ENCODE measurements at regions not wholly inside any gene's neighbourhood (a gene's known extent, or its start where the extent isn't known, plus 50 kb on each side); places are given as distances from the start of the nearest gene placed in this dataset.

DNA sequence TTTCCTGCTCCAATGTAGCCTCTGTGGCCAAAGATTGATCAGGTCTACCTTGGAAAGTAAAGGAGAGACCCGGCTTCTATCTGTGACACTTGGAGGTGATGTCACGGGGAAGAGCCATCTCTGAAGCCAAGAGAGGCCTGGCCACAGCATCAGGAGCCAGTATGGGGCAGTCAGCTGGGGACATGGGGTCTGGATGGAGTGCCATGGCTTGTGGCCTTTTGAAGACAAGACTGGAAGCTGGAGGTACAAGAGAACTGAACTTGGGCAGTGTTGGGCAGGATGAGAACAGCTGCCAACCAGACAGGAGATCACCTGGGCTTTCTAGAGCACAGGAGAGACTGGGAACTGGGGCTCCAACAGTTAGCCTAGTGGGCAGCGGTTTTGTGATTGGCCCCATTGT lies 190.7 kb downstream of the TENT4A start:
- TF ChIP-seq, protein P1, sequence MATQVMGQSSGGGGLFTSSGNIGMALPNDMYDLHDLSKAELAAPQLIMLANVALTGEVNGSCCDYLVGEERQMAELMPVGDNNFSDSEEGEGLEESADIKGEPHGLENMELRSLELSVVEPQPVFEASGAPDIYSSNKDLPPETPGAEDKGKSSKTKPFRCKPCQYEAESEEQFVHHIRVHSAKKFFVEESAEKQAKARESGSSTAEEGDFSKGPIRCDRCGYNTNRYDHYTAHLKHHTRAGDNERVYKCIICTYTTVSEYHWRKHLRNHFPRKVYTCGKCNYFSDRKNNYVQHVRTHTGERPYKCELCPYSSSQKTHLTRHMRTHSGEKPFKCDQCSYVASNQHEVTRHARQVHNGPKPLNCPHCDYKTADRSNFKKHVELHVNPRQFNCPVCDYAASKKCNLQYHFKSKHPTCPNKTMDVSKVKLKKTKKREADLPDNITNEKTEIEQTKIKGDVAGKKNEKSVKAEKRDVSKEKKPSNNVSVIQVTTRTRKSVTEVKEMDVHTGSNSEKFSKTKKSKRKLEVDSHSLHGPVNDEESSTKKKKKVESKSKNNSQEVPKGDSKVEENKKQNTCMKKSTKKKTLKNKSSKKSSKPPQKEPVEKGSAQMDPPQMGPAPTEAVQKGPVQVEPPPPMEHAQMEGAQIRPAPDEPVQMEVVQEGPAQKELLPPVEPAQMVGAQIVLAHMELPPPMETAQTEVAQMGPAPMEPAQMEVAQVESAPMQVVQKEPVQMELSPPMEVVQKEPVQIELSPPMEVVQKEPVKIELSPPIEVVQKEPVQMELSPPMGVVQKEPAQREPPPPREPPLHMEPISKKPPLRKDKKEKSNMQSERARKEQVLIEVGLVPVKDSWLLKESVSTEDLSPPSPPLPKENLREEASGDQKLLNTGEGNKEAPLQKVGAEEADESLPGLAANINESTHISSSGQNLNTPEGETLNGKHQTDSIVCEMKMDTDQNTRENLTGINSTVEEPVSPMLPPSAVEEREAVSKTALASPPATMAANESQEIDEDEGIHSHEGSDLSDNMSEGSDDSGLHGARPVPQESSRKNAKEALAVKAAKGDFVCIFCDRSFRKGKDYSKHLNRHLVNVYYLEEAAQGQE (IDR thresholded peaks at IDR 0.05; ENCODE audit: insufficient replicate concordance, low read depth): no peak
- TF ChIP-seq POLR2AphosphoS5 (IDR thresholded peaks at IDR 0.05; ENCODE audit: low read depth) (no peak), GABPA (IDR thresholded peaks at IDR 0.05; ENCODE audit: low read depth) (no peak), SPI1 (IDR thresholded peaks at IDR 0.05; ENCODE audit: borderline replicate concordance, low read depth) (no peak)
- TF ChIP-seq, protein P2, sequence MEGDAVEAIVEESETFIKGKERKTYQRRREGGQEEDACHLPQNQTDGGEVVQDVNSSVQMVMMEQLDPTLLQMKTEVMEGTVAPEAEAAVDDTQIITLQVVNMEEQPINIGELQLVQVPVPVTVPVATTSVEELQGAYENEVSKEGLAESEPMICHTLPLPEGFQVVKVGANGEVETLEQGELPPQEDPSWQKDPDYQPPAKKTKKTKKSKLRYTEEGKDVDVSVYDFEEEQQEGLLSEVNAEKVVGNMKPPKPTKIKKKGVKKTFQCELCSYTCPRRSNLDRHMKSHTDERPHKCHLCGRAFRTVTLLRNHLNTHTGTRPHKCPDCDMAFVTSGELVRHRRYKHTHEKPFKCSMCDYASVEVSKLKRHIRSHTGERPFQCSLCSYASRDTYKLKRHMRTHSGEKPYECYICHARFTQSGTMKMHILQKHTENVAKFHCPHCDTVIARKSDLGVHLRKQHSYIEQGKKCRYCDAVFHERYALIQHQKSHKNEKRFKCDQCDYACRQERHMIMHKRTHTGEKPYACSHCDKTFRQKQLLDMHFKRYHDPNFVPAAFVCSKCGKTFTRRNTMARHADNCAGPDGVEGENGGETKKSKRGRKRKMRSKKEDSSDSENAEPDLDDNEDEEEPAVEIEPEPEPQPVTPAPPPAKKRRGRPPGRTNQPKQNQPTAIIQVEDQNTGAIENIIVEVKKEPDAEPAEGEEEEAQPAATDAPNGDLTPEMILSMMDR (IDR thresholded peaks at IDR 0.05; ENCODE audit: insufficient read depth, low read length): no peak
- no peak for DNase-seq (ENCODE audit: low read depth in 1 of 2, low spot score in 1 of 2)
- no peak overlapping the region for H3K4me3 ChIP-seq (replicated peaks; ENCODE audit: insufficient read depth, low read length)
- H3K27me3 ChIP-seq (ENCODE audit: insufficient read depth, poor library complexity, severe bottlenecking): peaks cover 2% of the 10 kb centered on the region
- H3K27ac ChIP-seq (replicated peaks): no peak overlapping the region

DNA sequence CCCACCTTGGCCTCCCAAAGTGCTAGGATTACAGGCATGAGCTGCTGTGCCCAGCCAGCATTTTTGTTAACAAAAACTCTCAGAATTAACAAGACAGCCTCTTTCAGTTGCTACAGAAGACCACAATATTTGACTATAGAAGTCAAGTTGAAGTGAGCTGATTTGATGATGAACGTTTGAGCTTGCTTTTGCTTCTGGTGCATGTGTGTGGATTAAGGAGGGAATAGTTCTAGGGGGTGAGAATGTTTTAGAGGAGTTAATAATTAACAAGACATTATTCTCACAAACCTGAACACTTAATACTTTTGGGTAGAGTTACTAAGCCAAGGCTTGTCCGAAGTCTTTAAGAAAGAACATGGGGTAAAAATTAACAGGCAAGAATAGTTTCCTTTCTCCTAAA lies 191.6 kb downstream of the TENT4A start:
- no peak overlapping the region for H3K27ac ChIP-seq (replicated peaks)
- H3K4me3 ChIP-seq (replicated peaks; ENCODE audit: insufficient read depth, low read length): no peak overlapping the region
- DNase-seq (ENCODE audit: low read depth in 1 of 2, low spot score in 1 of 2): no peak
- H3K27me3 ChIP-seq (ENCODE audit: insufficient read depth, poor library complexity, severe bottlenecking): peaks cover 2% of the 10 kb centered on the region
- TF ChIP-seq GABPA (IDR thresholded peaks at IDR 0.05; ENCODE audit: low read depth) (no peak), POLR2AphosphoS5 (IDR thresholded peaks at IDR 0.05; ENCODE audit: low read depth) (no peak), SPI1 (IDR thresholded peaks at IDR 0.05; ENCODE audit: borderline replicate concordance, low read depth) (no peak)
- TF ChIP-seq, protein P1 (IDR thresholded peaks at IDR 0.05; ENCODE audit: insufficient replicate concordance, low read depth): no peak
- TF ChIP-seq, protein P2 (IDR thresholded peaks at IDR 0.05; ENCODE audit: insufficient read depth, low read length): no peak

DNA sequence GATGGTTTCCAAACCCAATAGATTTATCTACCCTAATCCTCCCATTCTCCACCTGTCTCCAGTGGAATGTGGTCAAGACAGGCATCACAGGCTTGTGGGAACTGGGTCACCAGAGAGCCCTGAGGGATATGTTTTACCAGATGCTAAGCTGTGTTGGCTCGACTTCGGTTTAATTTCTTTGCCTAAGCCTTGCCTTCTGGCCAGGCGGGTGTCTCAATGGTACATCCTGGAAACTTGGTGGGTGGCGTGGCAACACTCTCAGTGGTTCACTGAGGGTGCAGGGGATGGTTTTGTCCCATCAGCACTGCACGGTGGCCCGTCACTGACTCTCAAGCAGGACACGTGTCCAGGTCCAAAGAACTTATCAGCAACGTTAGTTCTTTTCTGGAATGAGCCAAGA lies 192.2 kb downstream of the TENT4A start:
- TF ChIP-seq, protein P2 (IDR thresholded peaks at IDR 0.05; ENCODE audit: insufficient read depth, low read length): no peak
- TF ChIP-seq POLR2AphosphoS5 (IDR thresholded peaks at IDR 0.05; ENCODE audit: low read depth) (no peak), SPI1 (IDR thresholded peaks at IDR 0.05; ENCODE audit: borderline replicate concordance, low read depth) (no peak), GABPA (IDR thresholded peaks at IDR 0.05; ENCODE audit: low read depth) (no peak)
- TF ChIP-seq, protein P1 (IDR thresholded peaks at IDR 0.05; ENCODE audit: insufficient replicate concordance, low read depth): no peak
- H3K27me3 ChIP-seq (ENCODE audit: insufficient read depth, poor library complexity, severe bottlenecking): peaks cover 2% of the 10 kb centered on the region
- no peak overlapping the region for H3K4me3 ChIP-seq (replicated peaks; ENCODE audit: insufficient read depth, low read length)
- no peak overlapping the region for H3K27ac ChIP-seq (replicated peaks)
- no peak for DNase-seq (ENCODE audit: low read depth in 1 of 2, low spot score in 1 of 2)
